ENCODE measurements at regions not wholly inside any gene's neighbourhood (a gene's known extent, or its start where the extent isn't known, plus 50 kb on each side); places are given as distances from the start of the nearest gene placed in this dataset.

- DNase-seq = no peak
These were observed 170.4 kb upstream of the LRRN1 start for GRCh38 chr3:3628676-3629328.

GRCh38 chr3:3627114-3627513 is 172.1 kb upstream of the LRRN1 start:
- no peak for DNase-seq

- DNase-seq = no peak
These were observed 173.5 kb upstream of the LRRN1 start for GRCh38 chr3:3625544-3626271.

GRCh38 chr3:3619815-3620214 is 179.4 kb upstream of the LRRN1 start:
- DNase-seq = no peak

GRCh38 chr3:3618623-3619022 is 180.6 kb upstream of the LRRN1 start:
- no peak for DNase-seq

- DNase-seq = no peak
These were observed 183.7 kb upstream of the LRRN1 start for GRCh38 chr3:3615533-3615932.

- DNase-seq = no peak
These were observed 188.5 kb upstream of the LRRN1 start for GRCh38 chr3:3610581-3611298.

GRCh38 chr3:3606321-3606720 is 192.9 kb upstream of the LRRN1 start:
- no peak for DNase-seq

- no peak for DNase-seq
These were observed 194.0 kb upstream of the LRRN1 start for GRCh38 chr3:3605226-3605625.

- DNase-seq = no peak
These were observed 195.9 kb upstream of the LRRN1 start for GRCh38 chr3:3603351-3603750.

- no peak for DNase-seq
These were observed 198.4 kb upstream of the LRRN1 start for GRCh38 chr3:3600665-3601340.

GRCh38 chr3:3599016-3599415 is 200.2 kb upstream of the LRRN1 start:
- DNase-seq = no peak

- no peak for DNase-seq
These were observed 204.2 kb upstream of the LRRN1 start for GRCh38 chr3:3594986-3595385.

GRCh38 chr3:3589715-3590130 is 209.5 kb upstream of the LRRN1 start:
- DNase-seq = no peak

GRCh38 chr3:3587647-3587972 is 211.6 kb upstream of the LRRN1 start:
- no peak for DNase-seq

- DNase-seq = no peak
These were observed 212.2 kb upstream of the LRRN1 start for GRCh38 chr3:3586843-3587646.

GRCh38 chr3:3586336-3586735 is 212.9 kb upstream of the LRRN1 start:
- DNase-seq = no peak

GRCh38 chr3:3579658-3580057 is 219.6 kb upstream of the LRRN1 start:
- DNase-seq = no peak

- DNase-seq = peak; percentile 17
These were observed 220.5 kb upstream of the LRRN1 start for GRCh38 chr3:3578718-3579117.

- no peak for DNase-seq
These were observed 221.4 kb upstream of the LRRN1 start for GRCh38 chr3:3577823-3578222.

GRCh38 chr3:3573341-3573740 is 225.9 kb upstream of the LRRN1 start:
- DNase-seq = no peak

GRCh38 chr3:3560591-3561311 is 238.5 kb upstream of the LRRN1 start:
- no peak for DNase-seq
